NCI-H69 (cell line): ENCODE measurements at regions not wholly inside any gene's neighbourhood (a gene's known extent, or its start where the extent isn't known, plus 50 kb on each side); places are given as distances from the start of the nearest gene placed in this dataset.
A peak's percentile ranks its signal among the peaks of the same experiment; 100 is the strongest.
"Not testable (repeated sequence)": the region's sequence is repeated elsewhere in the genome, so short reads cannot be mapped to it uniquely, and the experiment has no call there.

Source experiments
- DNase-seq: peaks from one replicate; lab custom pipeline; 2025; lab: John Stamatoyannopoulos, UW

DNA sequence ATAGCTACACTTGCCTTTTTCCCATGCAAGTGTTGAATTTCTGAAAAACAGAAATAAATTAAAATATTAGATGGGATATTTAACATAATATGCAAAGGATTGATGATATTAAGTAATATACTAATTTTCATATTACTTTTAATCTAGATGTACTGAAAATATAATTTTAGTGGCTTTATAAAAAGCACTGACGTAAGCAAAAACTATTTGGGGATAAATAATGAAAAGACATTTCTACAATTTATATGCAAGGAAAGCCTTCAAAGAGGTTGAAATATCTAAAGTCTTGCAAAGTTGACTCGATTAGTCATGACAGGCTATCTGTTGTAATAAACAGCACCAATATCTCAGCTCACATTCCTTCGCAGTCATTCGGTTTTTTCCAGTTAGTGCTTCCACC is 94.9 kb upstream of the ABCB5 start:
- DNase-seq, result no peak

- no peak for DNase-seq
Measured at GRCh38 chr7:20521243-20521642, 94.2 kb upstream of the ABCB5 start.

DNA sequence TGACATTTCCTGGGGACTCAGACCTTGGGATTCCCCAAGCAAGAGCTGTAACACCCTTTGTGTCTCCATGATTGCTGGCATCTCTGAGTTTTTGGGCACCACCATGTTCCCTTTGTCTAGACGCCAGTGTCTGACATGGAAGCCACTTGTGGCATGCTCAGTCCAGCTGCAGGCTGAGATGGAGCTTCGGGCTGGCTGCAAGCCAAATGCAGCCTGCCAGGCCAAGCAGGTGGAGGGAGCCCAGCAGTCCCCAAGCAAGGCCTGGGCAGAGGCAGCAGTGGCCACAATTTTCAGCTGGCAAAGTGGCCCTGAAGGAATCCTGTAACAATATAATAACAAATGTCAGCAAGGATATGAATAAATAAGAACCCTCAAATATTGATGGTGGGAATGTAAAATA is 86.2 kb upstream of the ABCB5 start:
- peak; percentile 13 for DNase-seq

GRCh38 chr7:20532890-20533289 is 82.6 kb upstream of the ABCB5 start:
- no peak for DNase-seq

GRCh38 chr7:20534543-20534942 is 80.9 kb upstream of the ABCB5 start:
- DNase-seq, result no peak

DNA sequence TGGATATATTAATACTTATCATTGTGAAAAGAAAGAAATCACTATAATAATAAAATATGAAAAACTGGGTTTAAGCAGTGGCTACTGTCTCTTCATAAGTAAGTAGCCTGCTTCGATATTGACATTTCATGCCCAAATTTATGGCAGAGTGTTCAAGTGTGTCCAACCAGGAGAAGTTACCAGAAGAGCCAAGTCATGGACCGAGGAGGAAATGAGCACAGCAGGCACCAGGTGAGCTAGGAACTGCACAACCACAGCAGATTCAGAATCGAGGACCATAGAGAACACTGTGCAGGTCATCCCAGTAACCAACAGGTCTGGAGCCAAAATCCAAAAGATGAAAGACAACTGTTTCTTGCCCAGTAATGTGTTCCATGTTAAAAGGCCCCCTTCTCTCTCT is 79.9 kb upstream of the ABCB5 start:
- no peak for DNase-seq

GRCh38 chr7:20539201-20539600 is 76.3 kb upstream of the ABCB5 start:
- peak; percentile 54 for DNase-seq

DNA sequence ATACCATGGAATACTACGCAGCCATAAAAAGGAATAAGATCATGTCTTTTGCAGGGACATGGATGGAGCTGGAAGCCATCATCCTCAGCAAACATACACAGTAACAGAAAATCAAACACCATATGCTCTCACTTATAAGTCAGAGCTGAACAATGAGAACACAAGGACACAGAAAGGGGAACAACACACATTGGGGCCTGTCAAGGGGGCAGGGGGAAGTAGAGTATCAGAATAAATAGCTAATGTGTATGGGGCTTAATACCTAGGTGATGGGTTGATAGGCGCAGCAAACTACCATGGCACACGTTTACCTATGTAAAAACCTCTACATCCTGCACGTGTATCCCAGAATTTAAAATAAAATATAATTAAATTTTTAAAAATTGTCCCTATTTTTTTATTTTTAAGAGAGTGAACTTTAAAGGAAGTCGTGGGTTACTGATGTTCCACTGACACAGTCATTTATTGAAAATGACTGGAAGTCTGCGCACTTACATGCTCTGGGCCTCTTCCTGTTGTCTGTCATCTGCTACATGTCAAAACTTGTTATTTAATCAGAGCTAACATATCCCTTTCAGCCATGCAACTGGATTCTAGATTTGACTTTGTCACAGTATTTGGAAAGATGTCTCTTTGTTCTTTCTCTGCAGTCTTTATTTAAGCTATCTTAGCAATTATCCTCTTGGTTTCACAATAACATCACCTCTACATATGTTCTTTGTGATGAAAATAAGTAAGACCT is 73.7 kb upstream of the ABCB5 start:
- peak; percentile 35 for DNase-seq

DNA sequence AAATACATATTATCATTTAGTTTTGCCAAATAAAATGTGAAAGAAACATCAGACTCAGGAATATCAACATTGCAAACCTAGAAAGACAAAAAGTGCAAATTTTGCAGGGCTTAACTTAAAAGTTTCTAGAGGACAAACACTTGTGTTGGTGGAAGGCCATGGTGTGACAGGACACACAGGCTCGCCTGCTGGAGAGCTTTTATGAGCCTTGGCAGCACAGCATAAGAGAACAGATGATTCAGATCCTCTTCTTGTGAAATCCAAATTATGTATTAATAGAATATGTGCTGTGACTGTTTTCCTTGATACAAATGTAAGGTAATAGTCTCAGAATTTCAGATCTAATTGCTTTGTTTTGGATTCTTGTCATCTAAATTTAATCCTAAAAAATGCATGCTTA is 72.9 kb upstream of the ABCB5 start:
- DNase-seq, result peak; percentile 8

- no peak for DNase-seq
Measured at GRCh38 chr7:20543500-20543899, 72.0 kb upstream of the ABCB5 start.

GRCh38 chr7:20545016-20545415 is 70.5 kb upstream of the ABCB5 start:
- no peak for DNase-seq

DNA sequence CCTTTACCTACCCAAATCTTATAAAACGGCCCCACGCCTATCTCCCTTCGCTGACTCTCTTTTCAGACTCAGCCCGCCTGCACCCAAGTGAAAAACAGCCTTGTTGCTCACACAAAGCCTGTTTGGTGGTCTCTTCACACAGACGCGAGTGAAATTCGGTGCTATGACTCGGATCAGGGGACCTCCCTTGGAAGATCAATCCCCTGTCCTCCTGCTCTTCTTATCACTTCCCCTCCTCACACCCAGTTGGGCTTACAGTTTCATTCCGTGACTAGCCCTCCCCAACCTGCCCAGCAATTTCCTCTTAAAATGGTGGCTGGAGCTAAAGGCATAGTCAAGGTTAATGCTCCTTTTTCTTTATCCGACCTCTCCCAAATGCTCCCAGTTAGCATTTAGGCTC is 68.5 kb upstream of the ABCB5 start:
- DNase-seq, result not testable (repeated sequence)

- no peak for DNase-seq
Measured at GRCh38 chr7:20554072-20554471, 61.4 kb upstream of the ABCB5 start.

- DNase-seq, result no peak
Measured at GRCh38 chr7:20556091-20556490, 59.4 kb upstream of the ABCB5 start.

DNA sequence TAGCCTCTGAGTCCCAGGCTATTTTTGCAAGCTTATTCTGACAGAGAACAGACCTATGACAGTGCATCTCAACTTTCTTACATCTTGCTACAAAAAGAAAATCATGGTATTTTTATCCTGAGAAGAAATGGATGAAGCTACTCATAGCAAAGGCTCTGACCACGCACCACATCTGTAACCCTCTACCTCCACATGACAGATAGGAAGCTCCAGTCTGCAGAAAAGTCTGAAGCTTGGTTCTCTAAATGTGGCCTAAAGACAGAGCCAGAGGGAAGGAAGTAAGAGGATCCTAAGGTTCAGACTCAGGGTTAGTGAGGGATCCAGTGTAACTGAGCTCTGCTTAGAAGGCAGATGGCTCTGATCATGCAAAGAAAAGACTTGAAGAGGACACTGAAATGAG is 58.4 kb upstream of the ABCB5 start:
- no peak for DNase-seq

GRCh38 chr7:20558963-20559716 is 56.3 kb upstream of the ABCB5 start:
- DNase-seq, result peak; percentile 20

- DNase-seq, result no peak
Measured at GRCh38 chr7:20559883-20560282, 55.6 kb upstream of the ABCB5 start.

DNA sequence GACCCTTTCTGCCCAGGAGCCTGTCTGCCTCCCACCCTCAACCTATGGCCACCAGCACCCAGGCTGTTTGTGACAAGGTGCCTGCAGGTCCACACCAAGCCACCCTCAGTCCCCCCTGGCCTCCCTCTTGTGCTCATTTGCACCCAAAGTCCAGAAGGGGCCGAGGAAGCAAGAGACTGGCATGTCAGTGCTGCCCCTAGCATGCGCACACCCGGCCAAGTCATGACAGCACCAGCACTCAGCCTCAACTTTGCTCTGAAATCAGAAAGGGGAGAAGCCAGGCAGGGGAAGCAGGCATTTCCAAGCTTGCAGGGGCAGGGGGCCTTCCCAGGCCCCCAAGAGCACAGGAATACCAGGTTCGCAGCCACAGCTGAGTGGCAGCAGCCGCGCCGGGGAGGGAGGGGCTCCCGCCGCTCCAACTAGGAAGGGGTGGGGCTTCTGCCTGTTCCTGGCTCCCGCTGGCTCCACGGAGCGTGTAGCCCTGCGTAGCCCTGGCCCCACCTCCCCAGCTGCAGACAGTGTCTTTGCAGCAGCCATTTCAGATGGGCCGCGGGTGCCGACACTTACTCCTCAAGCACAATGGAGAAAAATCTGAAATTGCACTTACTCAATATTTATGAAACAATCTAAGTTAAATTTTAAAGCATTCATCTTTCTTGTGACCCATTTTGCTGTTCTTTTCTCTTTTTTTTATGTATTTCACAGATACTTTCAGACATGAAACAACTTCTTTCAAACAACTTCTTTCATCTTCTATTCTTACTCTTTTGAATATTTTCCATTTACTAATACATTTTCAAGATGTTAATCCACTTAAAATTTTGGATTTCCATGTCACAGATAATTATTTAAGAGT is 54.9 kb upstream of the ABCB5 start:
- peak; percentile 89 for DNase-seq

DNA sequence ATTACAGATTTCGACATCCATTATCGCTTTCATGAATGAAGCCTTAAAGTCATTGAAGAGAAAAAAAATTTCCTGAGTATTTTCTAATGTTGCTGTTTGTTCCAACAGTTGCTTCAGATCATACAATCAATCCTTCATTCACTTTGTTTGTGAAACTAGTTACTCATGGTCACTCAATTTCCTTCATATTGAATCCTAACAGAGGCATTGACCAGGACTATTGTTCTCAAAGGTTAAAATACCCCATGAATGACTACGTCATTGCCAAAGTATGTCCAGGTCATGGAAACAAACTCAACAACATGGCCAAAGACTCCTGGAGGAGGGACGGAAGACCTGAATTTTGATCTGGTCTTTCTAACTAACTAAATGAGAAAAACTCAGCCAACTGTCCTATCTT is 54.0 kb upstream of the ABCB5 start:
- no peak for DNase-seq

DNA sequence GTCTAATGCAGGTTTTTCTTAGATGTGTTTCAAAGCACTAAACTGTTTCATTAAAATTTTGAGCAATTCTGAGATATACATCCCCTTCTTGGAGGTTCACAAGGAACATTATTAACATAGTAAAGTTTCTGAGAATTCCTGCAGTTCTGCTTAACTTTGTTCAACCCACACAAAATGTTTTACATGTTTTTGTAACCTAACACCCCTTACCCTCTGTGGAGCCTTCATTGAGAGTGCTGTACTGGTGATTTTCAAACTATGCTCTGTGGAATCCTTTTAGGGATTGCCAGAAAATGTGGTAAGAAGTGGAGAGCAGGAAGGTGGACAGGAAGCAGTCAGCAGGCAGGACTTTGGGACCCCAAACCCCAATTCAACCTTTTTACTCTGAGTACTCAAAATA is 53.6 kb upstream of the ABCB5 start:
- no peak for DNase-seq

DNA sequence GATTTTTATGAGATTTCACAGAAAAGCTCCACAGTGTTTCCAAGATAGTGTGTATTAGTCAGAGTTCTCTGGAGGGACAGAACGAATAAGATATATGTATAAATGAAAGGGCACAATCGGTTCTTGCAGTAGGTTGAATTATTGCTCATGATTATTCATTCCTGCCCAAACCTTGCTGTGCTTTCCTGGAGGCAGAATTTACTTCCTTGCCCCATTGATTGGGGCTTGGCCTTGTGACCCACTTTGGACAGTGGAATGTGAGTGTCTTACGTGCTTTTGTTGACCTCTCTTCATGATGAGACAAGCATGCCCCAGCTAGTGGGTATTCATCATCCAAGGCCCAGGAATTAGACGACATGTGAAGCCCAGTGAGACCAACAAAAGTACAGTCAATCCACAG is 53.0 kb upstream of the ABCB5 start:
- DNase-seq, result no peak
